ENCODE measurements at regions not wholly inside any gene's neighbourhood (a gene's known extent, or its start where the extent isn't known, plus 50 kb on each side); places are given as distances from the start of the nearest gene placed in this dataset.

DNA sequence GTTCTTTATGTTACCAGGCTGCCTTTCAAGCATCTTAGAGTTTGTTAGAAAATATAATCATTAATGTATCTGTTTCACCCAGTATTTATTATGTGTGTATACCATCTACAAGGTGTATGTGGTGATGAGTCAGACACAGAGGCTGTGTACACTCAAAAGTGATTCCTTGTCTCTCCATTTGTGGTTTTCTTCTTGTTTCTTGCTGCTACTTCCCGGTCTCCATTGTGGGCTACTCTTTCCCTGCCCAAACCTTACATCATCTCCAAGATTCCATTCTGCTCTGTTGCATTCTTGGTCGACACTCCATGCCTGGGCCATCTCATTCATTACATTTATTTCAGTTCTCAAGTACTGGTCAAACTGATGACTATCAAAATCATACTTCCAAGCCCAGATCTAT lies 182.2 kb upstream of the STXBP5 start:
- DNase-seq (ENCODE audit: extremely low read depth, low read depth, low spot score), result no peak

DNA sequence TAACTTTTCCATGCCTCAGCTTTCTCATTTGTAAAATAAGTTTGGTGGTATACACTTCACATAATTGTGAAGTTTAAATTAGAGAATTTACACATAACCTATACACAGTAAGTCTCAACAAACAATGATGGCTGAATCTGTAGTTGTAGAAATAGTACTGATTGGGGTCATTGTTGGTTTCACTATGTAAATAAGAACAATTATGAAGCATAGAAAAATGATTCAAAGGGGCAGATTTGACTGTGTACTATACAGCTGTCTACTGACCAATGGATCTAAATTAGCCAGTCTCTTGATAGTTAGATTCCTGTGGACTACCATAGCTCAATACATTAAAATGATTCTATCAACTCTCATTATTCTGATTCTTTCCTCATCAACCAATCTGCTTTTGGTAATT lies 181.1 kb upstream of the STXBP5 start:
- no peak for DNase-seq (ENCODE audit: extremely low read depth, low read depth, low spot score)

DNA sequence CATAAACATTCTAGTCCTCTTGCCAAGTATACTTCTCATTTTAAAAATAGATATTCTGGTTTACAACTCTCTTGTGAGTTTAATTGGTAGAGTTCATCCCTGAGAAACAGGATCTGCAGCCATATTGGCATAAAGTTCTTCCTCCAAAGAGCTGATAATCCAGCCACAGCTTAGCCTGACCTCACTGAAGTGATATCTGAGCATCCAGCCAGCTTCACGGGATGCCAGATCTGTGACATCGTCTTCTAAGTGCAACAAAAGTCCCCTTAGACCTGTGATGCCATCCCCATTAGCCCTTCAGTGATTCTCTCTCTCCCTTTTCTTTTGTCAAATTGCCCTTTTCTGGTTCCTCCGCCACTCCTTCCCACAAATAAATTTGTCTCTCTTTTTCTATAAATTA lies 180.6 kb upstream of the STXBP5 start:
- no peak for DNase-seq (ENCODE audit: extremely low read depth, low read depth, low spot score)

DNA sequence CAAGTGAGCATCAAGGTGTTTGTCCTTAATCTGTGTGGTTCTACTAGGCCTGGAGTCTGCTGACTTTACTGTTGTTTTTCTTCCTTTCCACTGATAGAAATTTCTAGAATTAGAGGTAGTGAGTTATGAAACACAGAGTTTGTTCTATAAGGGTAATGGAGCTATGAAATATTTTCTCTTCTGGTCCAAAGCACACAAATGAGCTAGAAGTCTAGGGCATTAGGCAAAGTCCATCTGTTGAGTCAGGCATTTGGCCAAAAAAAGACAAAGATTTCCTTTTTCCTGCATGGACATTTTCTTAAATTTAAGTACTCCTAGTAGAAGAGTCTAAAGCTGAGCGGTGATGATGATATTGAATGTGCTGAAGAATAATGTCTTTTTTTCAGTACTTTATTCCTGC lies 174.3 kb upstream of the STXBP5 start:
- DNase-seq (ENCODE audit: extremely low read depth, low read depth, low spot score), result no peak

DNA sequence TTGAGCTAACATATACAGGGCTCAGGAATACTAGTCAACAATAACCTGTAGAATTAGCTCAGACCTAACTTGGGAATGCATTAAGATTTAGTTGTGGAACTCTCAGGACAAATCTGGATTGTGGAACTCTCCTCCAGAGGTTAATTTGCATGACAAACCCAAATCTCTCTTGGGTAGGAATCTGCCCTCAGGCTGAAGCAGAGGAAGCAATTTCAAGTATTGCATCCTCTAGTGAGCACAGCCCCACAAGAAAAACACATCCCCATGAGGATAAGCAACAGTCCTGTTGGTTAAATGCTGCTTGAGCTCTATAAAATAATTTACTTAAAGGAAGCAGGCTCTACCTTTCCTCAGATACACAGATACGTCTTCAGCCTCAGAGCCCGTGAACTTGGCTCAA lies 170.9 kb upstream of the STXBP5 start:
- DNase-seq (ENCODE audit: extremely low read depth, low read depth, low spot score), result no peak

DNA sequence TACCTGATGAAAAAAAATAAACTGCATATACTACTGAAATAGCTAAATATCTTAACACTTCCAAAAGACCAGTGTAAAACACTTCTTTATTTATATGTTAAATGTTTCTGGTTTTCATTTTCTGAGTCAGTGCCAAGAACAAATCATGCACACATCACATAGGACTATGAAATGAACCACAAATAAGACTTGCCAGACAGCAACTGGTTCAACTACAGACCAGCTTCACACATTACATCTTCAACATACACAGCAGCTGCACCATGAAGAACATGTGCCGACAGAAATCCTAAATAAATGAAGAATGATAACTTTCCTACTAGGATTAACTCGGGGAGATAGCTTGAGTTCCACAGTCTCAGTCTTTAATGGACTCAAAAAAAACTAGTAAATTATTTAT lies 168.3 kb upstream of the STXBP5 start:
- DNase-seq (ENCODE audit: extremely low read depth, low read depth, low spot score), result no peak

DNA sequence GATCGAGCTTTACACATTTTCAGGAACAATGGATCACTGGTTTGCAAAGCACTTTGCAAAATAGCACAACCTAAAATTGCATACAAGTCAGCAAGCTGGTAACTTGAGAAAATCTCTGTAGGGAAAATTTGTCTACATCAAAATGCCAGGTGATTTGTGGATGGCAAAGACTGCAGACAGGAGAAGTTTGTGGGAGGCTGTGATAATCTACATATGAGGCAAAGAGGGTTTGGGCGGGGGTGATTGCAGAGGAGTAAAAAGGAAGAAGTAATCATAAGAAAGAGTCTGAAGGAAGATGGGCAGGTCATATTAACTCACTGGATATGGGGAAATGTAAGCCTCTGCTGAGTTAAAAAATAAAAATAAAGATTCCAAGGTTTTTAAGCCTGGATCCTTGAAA lies 166.3 kb upstream of the STXBP5 start:
- DNase-seq (ENCODE audit: extremely low read depth, low read depth, low spot score), result no peak

DNA sequence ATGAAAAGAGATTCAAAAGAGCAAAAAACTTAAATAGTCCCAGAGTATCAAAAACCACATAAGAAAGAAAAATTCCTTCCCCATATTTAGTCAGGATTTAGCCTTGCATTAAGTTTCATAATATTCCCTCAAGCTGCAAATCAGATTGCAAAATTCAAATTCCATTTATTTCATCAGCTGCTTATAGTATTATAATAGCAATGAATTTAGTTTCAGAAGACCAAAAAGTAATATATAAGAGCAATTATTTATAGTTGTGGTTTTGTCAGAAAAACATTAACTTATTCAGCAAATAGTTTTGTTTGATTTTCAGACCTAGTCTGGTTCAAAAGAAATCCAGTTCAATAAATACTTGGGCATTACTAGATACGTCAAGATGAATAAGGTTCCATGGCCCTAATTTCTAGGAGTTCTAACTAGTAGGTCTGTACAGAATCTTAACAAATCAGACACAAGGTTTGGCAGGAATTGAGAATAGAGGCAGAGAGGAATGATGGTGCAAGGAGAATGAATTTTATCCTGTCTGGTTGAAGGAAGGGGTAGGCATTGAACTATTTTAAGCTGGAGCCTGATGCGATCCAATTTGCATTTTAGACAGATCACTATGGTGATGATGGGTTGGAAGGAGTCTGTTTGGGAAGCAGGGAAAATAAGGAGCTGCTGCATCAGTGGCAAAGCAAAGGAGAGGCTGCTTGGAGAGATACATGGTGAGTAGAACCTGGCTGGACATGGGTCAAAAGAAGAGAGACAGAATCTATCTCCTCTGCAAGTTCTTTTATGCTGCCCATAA lies 163.9 kb upstream of the STXBP5 start:
- DNase-seq (ENCODE audit: extremely low read depth, low read depth, low spot score), result no peak

DNA sequence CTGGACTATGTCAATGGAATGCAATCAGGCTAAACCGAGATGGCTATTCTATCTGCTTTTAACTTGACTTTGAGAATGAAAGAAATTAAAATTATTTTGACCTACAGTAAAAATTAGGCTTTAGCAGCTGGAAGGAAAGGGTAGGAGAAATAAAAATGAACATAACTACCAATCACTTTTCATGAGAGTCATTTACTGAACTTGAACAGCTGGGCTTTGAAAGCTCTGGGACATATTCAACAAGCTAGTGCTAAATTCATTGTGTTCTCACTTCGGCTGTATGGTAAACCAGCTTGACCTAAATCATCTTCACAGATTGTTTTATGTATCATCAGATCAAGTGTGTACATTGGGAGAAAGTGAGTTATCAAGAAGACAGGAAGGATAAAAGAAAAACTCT lies 161.5 kb upstream of the STXBP5 start:
- no peak for DNase-seq (ENCODE audit: extremely low read depth, low read depth, low spot score)

DNA sequence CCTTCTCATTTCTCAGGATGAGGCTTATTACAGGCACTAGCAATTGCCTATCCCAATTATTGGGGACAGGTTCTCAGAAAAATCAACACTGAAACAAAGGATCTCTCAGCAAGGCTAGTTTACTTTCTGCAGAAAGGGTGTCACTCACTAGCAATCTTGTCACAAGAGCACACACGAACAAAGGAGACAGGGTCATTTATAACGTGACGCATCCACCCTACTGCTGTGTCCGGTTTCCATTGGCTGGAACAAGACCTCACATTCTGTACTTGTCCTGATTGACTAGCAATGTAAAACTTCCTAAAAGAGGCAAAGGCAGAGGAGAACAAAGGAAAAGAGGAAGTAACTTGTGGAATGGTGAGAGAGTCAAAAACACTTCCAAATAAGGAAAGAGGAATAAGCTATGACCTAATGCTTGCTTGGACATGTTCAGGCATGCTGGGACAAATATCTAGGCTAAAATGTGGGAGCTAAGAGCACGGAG lies 160.2 kb upstream of the STXBP5 start:
- no peak for DNase-seq (ENCODE audit: extremely low read depth, low read depth, low spot score)

DNA sequence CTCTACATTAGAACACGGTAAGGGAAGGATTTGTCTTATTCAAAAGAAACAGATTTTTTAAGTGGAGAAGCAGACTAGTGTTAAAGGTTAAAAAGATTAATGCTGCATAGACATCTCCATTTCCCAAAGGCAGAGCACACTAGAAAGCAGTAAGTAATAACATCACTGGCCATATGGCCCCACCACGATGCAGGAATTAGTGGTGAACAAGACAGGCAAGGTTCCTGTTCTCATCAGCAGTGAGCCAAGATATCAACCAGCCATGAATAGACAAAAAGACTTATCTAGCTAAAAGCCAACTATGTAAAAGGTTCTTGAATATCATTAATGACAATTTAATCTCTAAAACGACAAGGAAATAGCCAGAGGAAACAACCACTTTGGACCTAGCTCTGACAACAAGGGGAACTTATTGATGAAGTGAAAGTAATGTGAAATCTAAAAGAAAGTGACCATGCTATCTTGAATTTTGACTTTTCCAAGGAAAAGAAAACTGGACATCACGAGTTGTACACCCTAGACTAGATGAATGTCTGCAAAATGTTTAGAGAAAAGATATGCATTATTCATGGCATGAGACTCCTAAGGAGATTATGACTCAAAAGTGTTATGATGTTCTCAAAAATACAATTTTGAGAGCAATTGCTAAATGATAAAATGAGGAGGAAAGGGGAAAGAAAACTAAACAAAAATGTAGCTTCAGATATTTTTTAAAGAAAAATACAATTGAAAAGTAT lies 157.9 kb upstream of the STXBP5 start:
- no peak for DNase-seq (ENCODE audit: extremely low read depth, low read depth, low spot score)

DNA sequence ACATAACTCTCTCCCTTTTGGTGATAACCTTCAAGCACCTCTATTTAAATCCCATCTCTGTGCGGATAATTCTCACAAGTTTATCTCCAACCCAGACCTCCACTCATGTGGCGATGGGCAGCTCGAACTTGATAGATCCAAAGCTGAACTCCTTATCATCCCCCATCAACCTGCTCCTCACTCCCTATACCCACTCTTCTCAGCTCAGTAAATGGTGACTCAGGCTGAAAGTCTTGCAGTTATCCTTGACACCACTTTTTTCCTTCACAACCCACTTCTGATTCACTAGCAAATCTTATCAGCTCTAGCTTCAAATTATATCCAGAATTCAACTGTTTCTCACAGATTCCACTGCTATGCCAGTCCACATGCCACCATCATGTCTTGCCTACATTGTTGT lies 155.3 kb upstream of the STXBP5 start:
- DNase-seq (ENCODE audit: extremely low read depth, low read depth, low spot score), result no peak

DNA sequence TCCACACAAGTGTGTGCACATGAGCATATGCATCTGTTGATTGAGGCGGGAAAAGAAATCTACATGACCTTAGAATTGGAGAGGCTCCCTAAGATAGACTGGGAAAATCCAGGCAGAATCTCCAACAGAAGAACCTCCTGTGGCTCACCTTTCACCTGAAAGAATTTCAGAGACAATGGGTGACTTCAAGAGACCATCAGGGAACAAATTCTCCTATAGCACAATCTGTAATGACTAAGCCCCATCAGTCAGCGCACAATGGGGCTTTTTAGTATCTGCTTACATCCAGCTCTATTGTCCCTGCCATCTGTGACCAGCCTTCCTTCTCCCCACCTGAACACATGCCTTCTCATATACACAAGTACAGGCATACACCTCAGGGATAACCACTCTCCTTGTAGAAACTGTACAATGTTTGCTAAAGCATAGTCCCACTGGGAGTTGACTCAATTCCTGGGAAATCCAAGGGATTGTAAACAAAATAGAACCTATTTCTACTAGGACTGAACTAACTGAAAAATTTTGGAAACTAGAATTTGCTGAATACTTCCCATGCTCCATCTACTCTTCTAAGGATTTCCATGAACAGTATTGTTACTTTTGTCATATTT lies 150.8 kb upstream of the STXBP5 start:
- no peak for DNase-seq (ENCODE audit: extremely low read depth, low read depth, low spot score)

DNA sequence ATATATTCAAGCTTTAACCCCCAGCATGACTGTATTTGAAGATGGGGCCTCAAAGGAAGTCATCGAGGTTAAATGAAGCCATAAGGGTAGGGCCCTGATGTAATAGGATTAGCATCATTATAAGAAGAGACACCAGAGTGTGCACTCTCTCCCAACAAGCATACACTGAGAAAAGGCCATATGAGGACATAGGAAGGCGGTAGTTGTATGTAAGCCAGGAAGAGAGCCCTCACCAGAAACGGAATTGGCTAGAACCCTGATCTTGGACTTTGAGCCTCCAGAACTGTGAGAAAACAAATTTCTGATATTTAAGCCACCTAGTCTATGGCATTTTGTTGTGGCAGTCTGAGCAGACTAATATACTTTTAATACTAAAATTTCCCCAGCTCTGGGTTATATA lies 150.1 kb upstream of the STXBP5 start:
- DNase-seq (ENCODE audit: extremely low read depth, low read depth, low spot score), result no peak

DNA sequence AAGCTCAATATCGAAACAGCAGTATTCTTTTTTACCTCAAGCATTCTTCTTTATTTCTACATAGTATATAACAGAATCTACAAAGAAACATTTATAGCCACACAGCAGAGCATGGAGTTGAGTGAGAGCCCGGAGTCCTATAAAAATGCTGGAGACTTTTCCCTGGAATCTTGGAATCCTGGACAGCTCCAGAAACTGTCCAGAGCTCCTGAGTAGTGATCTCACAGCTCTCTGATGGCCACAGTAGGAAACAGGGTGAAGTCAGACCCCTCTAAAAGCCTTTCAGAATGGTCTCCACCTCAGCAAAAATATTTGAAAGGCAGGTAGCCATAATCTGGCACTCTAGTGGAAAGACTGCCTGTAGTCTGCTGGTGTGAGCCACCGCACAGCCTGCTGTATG lies 149.3 kb upstream of the STXBP5 start:
- DNase-seq (ENCODE audit: extremely low read depth, low read depth, low spot score), result no peak

DNA sequence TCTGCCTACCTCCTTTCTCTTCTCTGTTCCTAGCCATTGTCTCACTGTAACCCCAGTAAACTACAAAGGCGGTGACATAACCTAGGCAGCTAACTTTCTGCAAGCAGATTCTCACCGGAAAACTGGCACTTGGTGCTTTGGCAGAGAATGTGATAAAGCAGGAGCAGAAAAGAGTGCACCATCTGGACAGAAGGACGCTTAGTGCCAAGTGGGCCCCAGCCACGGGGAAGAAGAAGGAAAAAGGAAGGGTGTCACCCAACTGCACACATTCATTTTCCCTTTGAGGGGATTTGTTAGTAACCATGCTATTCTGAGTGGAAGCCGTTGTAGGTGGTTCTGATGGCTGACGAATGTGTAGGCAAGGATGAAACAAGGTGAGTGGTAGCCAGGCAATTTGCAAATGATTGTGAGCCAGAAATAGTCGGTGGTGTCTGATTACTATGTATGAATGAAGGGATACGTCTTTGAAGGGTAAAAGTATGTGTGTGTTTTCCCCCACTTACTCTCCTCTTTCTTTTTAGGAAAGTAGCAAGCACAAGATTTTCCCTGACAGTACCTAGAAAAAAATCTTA lies 148.3 kb upstream of the STXBP5 start:
- no peak for DNase-seq (ENCODE audit: extremely low read depth, low read depth, low spot score)

DNA sequence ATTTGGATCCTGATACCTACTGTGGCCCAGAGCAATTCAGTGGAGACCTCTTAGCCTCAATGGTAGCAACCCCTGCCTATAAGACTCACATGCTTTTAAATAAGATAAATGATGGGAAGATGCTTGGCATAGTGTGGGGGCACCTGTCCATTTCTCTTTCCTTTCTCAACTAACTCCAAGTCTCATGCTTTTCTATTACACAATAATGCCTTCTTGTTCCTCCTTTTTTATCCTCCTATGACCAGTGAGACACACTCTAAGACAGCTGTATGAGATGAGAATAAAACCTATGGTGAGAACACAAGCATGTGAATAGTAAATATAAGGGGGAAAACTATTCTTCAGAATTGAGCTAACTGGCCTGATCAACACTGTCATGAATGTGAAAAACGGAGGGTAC lies 147.0 kb upstream of the STXBP5 start:
- DNase-seq (ENCODE audit: extremely low read depth, low read depth, low spot score), result no peak

DNA sequence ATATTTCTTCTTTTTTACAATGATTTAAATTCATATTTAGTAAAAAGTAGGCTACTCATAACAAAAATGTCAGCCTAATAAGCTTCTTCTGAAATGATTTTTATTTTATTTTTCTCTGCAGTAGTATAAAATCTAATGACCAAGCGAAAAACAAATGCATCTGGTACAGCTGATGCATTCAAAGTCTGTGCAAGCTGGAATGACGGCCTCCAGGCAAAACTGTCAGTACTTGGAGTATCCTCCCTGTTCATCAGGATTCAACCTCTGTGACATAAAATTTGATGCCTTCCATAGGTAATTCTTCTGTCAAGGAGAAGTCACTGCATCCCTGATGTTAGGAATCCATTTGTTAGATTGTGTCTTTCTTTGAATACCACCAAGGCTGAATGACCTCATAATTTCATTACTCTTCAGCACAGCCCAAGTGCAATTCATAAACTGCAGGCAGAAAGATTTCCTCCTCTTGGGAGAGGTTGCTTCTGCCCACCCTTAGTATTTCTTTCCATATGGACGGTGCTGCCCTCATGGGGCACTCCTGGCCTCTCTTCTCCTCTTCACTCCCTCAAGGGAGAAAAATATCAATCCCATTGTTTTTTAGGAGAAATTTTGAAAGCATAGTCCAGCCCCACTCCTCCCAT lies 146.4 kb upstream of the STXBP5 start:
- DNase-seq (ENCODE audit: extremely low read depth, low read depth, low spot score), result no peak

DNA sequence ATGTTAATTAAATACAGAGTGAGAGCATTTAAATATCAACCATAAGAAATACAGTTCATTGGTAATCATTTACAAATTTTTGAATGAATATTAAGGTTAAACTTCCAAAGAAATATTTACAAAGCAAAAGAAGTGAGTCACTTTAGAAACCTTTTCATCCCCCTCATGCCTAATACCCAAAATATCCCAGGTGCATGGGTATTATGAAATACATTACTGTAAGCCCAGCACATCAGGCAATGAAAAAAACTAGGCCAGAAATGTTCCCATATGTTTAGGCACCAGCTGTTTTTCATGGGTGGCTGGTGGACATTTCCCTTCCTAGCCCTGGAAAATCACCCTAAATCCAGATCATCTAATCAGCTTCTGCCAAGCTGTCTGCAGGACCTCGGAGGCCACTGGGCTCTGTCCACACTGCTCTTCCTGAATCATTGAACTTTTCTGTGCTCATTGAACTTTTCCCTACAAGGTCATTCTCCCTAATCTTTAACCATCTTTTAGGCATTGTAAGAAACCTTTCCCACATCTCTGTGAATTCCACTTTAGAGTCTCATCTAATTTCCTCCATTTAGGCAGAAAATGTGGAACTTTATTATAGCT lies 145.3 kb upstream of the STXBP5 start:
- no peak for DNase-seq (ENCODE audit: extremely low read depth, low read depth, low spot score)

DNA sequence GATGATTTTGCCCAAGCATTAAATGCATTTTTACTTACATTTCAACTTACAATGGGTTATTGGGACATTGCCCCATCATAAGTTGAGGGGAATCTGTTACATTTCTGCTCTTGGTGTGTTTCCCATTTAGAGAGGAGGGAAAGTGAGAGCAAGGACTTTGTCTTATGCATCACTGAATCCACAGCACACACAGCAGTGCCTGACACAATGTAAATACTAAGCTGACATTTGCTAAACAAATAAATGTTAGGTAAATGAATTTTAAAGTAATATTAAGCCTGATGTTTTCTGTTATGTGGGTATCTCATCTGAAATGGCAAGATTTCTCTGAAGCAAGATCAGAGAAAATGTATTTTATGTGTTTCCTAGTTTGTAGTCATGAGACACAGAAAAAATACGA lies 143.6 kb upstream of the STXBP5 start:
- no peak for DNase-seq (ENCODE audit: extremely low read depth, low read depth, low spot score)

DNA sequence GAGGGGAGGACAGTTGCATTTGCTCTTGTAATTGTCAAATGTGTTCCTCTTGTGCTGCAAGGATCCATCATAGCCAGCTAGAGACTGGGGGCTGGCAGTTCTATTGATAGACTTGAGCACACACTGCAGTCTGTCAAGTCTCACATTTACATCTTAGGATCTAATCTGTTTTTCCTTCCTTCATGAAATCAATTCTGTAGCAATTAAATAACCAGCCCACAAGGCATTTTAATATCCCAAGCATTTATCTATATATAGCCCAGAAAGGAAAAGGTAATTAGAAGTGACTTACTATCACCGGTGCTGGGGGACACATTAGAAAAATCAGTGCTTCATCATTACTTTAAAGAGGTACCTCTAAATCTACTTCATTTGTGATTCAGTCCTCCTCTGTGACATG lies 143.0 kb upstream of the STXBP5 start:
- no peak for DNase-seq (ENCODE audit: extremely low read depth, low read depth, low spot score)
